Ishikawa (cell line): ENCODE measurements at regions not wholly inside any gene's neighbourhood (a gene's known extent, or its start where the extent isn't known, plus 50 kb on each side); places are given as distances from the start of the nearest gene placed in this dataset.

Source experiments
- CEBPB ChIP-seq: IDR thresholded peaks from 2 replicates; pipeline ENCODE4 v1.6.1; 2012
- CREB1 ChIP-seq: IDR thresholded peaks from 2 replicates; pipeline ENCODE4 v1.6.1; 2012; ENCODE audit warnings: low read depth
- EGR1 ChIP-seq: IDR thresholded peaks from 2 replicates; pipeline ENCODE4 v1.6.1; 2012
- EP300 ChIP-seq: IDR thresholded peaks from 2 replicates; pipeline ENCODE4 v1.6.1; 2012; ENCODE audit warnings: borderline replicate concordance
- FOXM1 ChIP-seq: IDR thresholded peaks from 2 replicates; pipeline ENCODE4 v1.6.1; 2012; ENCODE audit warnings: low read depth, borderline replicate concordance
- NFIC ChIP-seq: IDR thresholded peaks from 2 replicates; pipeline ENCODE4 v1.6.1; 2012
- RAD21 ChIP-seq: IDR thresholded peaks from 2 replicates; pipeline ENCODE4 v1.6.1; 2012; ENCODE audit warnings: low read depth
- TAF1 ChIP-seq: IDR thresholded peaks from 2 replicates; pipeline ENCODE4 v1.6.1; 2012; ENCODE audit warnings: low read depth, mild to moderate bottlenecking
- TCF12 ChIP-seq: IDR thresholded peaks from 2 replicates; pipeline ENCODE4 v1.6.1; 2012; ENCODE audit warnings: low read depth
- TEAD4 ChIP-seq: IDR thresholded peaks from 2 replicates; pipeline ENCODE4 v1.6.1; 2012
- YY1 ChIP-seq: IDR thresholded peaks from 2 replicates; pipeline ENCODE4 v1.6.1; 2012; ENCODE audit warnings: low read depth
- ZBTB7A ChIP-seq: IDR thresholded peaks from 2 replicates; pipeline ENCODE4 v1.6.1; 2012; ENCODE audit warnings: low read depth
- TF ChIP-seq, protein P1 (sequence below): IDR thresholded peaks from 2 replicates; pipeline ENCODE4 v1.6.1; 2012
- TF ChIP-seq, protein P2 (sequence below): IDR thresholded peaks from 2 replicates; pipeline ENCODE4 v1.6.1; 2012
- TF ChIP-seq, protein P3 (sequence below): IDR thresholded peaks from 2 replicates; pipeline ENCODE4 v1.6.1; 2012; ENCODE audit warnings: low read depth, mild to moderate bottlenecking

DNA sequence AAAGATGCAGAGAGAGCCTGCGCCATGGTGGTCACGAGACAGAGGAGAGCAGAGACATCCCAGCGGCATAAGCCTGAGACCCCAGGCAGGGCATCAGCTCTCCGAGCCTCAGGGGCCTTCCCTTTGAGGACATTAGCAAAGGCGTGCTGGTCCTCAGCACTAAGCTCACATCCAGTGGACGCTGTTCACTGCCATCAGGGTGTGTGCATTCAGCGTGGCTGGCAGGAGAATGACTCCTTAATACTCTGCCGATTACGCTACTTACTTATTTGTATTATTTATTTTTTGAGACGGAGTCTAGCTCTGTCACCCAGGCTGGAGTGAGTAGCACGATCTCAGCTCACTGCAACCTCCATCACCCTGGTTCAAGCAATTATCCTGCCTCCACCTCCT is 290.2 kb downstream of the KLF6 start:
- no peak for TF ChIP-seq RAD21
- TF ChIP-seq, protein P1, sequence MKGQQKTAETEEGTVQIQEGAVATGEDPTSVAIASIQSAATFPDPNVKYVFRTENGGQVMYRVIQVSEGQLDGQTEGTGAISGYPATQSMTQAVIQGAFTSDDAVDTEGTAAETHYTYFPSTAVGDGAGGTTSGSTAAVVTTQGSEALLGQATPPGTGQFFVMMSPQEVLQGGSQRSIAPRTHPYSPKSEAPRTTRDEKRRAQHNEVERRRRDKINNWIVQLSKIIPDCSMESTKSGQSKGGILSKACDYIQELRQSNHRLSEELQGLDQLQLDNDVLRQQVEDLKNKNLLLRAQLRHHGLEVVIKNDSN = no peak
- TF ChIP-seq, protein P2, sequence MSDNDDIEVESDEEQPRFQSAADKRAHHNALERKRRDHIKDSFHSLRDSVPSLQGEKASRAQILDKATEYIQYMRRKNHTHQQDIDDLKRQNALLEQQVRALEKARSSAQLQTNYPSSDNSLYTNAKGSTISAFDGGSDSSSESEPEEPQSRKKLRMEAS = no peak

DNA sequence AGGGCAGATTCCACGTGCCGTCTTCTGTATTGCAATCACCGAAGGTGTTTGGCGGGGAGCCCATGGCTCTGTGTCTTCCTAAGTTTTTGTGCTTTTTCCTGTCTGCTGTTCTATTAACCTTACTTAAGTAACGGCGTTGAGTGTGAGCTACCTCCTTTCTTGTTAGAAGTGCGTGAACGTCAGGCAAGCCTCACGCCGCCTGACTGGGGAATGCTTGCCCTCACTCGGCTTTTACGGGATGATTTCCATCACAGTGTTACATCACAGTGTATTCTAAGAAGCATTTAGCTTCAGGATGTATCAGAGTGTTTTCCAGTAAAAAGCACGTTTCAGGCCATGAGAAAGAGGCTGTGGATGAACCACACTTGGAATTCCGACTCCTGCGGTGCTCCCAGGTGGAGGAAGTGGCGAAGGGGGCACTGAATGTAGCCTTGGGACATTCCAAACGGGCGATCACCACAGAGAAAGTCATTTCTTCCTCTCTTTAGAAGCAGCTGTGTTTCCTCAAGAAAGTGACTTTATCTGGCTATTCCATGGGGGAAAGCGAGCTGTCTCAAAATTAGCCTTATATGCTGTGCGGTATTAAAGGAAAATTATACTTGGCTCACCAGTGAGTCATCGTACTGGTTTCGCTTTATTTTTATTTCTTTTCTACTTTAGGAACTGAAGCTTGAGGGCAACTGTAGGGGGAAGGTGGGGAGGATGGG is 290.7 kb downstream of the KLF6 start:
- TF ChIP-seq ZBTB7A (no peak), EGR1 (no peak), EP300 (no peak), TEAD4 (no peak), NFIC (no peak), CEBPB (no peak), TCF12 (no peak), RAD21 (no peak), YY1 (no peak), TAF1 (no peak), CREB1 (no peak), FOXM1 (no peak)
- TF ChIP-seq, protein P1 = no peak
- TF ChIP-seq, protein P2 = no peak
- TF ChIP-seq, protein P3, sequence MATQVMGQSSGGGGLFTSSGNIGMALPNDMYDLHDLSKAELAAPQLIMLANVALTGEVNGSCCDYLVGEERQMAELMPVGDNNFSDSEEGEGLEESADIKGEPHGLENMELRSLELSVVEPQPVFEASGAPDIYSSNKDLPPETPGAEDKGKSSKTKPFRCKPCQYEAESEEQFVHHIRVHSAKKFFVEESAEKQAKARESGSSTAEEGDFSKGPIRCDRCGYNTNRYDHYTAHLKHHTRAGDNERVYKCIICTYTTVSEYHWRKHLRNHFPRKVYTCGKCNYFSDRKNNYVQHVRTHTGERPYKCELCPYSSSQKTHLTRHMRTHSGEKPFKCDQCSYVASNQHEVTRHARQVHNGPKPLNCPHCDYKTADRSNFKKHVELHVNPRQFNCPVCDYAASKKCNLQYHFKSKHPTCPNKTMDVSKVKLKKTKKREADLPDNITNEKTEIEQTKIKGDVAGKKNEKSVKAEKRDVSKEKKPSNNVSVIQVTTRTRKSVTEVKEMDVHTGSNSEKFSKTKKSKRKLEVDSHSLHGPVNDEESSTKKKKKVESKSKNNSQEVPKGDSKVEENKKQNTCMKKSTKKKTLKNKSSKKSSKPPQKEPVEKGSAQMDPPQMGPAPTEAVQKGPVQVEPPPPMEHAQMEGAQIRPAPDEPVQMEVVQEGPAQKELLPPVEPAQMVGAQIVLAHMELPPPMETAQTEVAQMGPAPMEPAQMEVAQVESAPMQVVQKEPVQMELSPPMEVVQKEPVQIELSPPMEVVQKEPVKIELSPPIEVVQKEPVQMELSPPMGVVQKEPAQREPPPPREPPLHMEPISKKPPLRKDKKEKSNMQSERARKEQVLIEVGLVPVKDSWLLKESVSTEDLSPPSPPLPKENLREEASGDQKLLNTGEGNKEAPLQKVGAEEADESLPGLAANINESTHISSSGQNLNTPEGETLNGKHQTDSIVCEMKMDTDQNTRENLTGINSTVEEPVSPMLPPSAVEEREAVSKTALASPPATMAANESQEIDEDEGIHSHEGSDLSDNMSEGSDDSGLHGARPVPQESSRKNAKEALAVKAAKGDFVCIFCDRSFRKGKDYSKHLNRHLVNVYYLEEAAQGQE = no peak

DNA sequence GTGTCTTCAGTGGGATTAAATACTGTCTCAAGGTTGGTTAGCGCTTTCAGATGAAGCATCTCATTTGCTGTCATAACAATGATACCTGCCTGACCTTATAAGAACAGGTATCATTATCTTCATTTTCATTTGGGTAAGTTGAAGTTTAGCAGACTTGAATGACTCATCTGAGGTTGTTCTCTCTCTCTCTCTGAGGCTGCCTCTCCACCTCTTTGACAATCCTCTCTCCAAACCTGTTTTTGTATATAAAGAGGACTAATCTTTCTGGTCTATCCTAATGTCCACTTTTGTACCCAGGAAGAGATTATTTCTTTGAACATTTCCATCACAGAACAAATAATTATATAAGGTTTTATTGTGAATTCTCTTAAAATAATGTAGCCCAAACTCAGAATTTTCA is 291.4 kb downstream of the KLF6 start:
- no peak for TF ChIP-seq CEBPB
- TF ChIP-seq, protein P1 = no peak
- no peak for TF ChIP-seq CREB1

DNA sequence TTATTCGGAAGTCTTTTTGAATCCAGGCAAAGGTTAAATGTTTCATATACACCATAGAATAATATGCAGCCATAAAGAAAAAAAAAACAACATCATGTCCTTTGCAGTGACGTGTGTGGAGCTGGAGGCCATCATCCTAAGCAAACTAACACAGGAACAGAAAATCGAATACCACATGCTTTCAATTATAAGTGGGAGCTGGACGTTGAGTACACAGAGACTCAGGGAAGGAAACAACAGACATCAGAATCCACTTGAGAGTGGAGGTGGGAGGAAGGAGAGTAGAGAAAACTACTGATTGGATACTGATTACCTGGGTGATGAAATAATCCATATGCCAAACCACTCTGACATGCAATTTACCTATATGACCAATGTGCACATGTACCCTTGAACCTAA is 293.4 kb downstream of the KLF6 start:
- TF ChIP-seq, protein P3 = no peak
- TF ChIP-seq CEBPB (no peak), YY1 (no peak), NFIC (no peak), EGR1 (no peak), CREB1 (no peak)
- TF ChIP-seq, protein P1 = no peak
- TF ChIP-seq, protein P2 = no peak

DNA sequence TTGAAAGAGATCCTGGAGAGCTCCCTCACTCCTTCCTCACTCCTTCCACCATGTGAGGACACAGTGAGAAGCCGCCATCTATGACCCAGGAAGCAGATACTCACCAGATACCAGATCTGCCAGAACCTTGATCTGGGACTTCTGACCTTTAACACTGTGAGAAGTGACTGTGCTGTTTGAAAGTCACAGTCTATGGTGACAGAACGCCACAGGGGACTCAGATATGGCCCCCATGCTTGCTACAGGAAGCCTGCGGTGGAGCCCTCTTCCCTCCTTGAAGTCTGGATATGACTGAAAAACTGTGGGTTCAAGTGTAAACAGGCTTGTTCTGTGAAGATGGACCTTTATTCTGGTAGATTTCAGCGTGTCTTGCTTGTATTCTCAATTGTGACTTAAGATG is 297.8 kb downstream of the KLF6 start:
- no peak for TF ChIP-seq ZBTB7A
- no peak for TF ChIP-seq CEBPB
- TF ChIP-seq, protein P2 = no peak
- no peak for TF ChIP-seq EGR1
- TF ChIP-seq TCF12 = no peak
- TF ChIP-seq TEAD4 = no peak
- TF ChIP-seq, protein P1 = no peak
- no peak for TF ChIP-seq RAD21
- TF ChIP-seq CREB1 = no peak
- TF ChIP-seq, protein P3 = no peak
- TF ChIP-seq FOXM1 = no peak
- TF ChIP-seq EP300 = no peak
- no peak for TF ChIP-seq NFIC
- TF ChIP-seq YY1 = no peak
- TF ChIP-seq TAF1 = no peak
